ENCODE measurements at regions not wholly inside any gene's neighbourhood (a gene's known extent, or its start where the extent isn't known, plus 50 kb on each side); places are given as distances from the start of the nearest gene placed in this dataset.

DNA sequence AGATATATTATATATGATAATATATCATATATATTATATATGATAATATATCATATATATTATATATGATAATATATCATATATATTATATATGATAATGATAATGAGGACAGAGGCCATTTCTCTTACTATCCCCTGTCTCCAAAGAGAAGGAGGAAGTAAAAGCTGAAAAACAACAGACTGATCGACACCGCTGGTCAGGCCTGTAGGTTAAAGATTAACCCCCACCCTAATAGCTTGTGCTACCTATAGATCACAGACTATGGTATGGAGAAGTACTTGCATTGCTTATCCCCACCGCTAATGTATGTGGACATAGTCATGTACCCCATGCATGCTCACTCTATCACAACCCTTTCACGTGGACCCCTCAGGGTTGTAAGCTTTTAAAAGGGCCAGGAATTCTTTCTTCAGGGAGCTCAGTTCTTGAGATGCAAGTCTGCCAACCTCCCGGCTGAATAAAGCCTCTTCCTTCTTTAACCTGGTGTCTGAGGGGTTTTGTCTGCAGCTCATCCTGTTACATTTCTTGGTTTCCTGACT is 786.1 kb upstream of the TMEM132C start:
- H3F3A ChIP-seq (ENCODE audit: insufficient read depth) = no peaks in the 10 kb centered on the region
- 86 to 90% methylated on average over 5 of the region's 5 CpGs for WGBS, 2 experiments (ENCODE audit: low coverage in 1 of 2, low lambda C conversion rate in 2 of 2, missing lambda C conversion rate in 2 of 2)
- H3K4me1 ChIP-seq (ENCODE audit: insufficient read depth) = peaks cover 12% of the 10 kb centered on the region; the same call in 1 of the 2 replicates
- DNase-seq = no peak
- no peak overlapping the region for H2AFZ ChIP-seq
- H3K27ac ChIP-seq = no peak overlapping the region
- H3K4me2 ChIP-seq (ENCODE audit: unreplicated experiment) = no peak overlapping the region
- in situ Hi-C loops (cut with MboI) = loop anchor here (10.0 to 25.0 kb wide), 2 partner anchors 204 to 581 kb away; no protein-coding TSS in a partner anchor
- no peaks in the 10 kb centered on the region for H3K27me3 ChIP-seq (replicated peaks; ENCODE audit: insufficient read depth)
- H3K9ac ChIP-seq = no peak overlapping the region
- H4K20me1 ChIP-seq (ENCODE audit: insufficient read depth) = no peaks in the 10 kb centered on the region
- H3K36me3 ChIP-seq (ENCODE audit: low read depth) = no peaks in the 10 kb centered on the region
- TF ChIP-seq EZH2 (IDR thresholded peaks at IDR 0.05; ENCODE audit: insufficient read depth, poor library complexity, severe bottlenecking) = no peak
- no peak for TF ChIP-seq EZH2phosphoT487 (IDR thresholded peaks at IDR 0.05; ENCODE audit: insufficient read depth, low read depth)
- no peaks in the 10 kb centered on the region for H3K9me3 ChIP-seq (ENCODE audit: low read depth)
- no peaks in the 10 kb centered on the region for H3K79me2 ChIP-seq (ENCODE audit: insufficient read depth)
- H3K9me2 ChIP-seq (ENCODE audit: insufficient read depth) = no peaks in the 10 kb centered on the region
- no peak overlapping the region for H3K4me3 ChIP-seq

GRCh38 chr12:127482950-127483349 is 784.0 kb upstream of the TMEM132C start:
- Histone ChIP-seq H2AFZ (no peak overlapping the region), H3K36me3 (ENCODE audit: low read depth) (no peaks in the 10 kb centered on the region), H3K9me2 (ENCODE audit: insufficient read depth) (no peaks in the 10 kb centered on the region), H3K27me3 (replicated peaks; ENCODE audit: insufficient read depth) (no peaks in the 10 kb centered on the region), H3K9me3 (ENCODE audit: low read depth) (no peaks in the 10 kb centered on the region), H3K9ac (no peak overlapping the region), H3K79me2 (ENCODE audit: insufficient read depth) (no peaks in the 10 kb centered on the region), H4K20me1 (ENCODE audit: insufficient read depth) (no peaks in the 10 kb centered on the region), H3K4me3 (no peak overlapping the region), H3K27ac (no peak overlapping the region), H3K4me2 (ENCODE audit: unreplicated experiment) (no peak overlapping the region), H3F3A (ENCODE audit: insufficient read depth) (no peaks in the 10 kb centered on the region), H3K4me1 (ENCODE audit: insufficient read depth) (peaks cover 16% of the 10 kb centered on the region; the same call in 1 of the 2 replicates)
- WGBS, 2 experiments (ENCODE audit: low coverage in 1 of 2, low lambda C conversion rate in 2 of 2, missing lambda C conversion rate in 2 of 2) = 92 to 94% methylated on average over 11 of the region's 11 CpGs
- no peak for DNase-seq
- TF ChIP-seq EZH2 (IDR thresholded peaks at IDR 0.05; ENCODE audit: insufficient read depth, poor library complexity, severe bottlenecking) = no peak
- no peak for TF ChIP-seq EZH2phosphoT487 (IDR thresholded peaks at IDR 0.05; ENCODE audit: insufficient read depth, low read depth)
- in situ Hi-C loops (cut with MboI) = loop anchor here (10.0 to 25.0 kb wide), 2 partner anchors 202 to 579 kb away; no protein-coding TSS in a partner anchor

- peak; percentile 96 for DNase-seq
- Histone ChIP-seq H3K27ac (no peak overlapping the region), H2AFZ (no peak overlapping the region), H3K4me1 (ENCODE audit: insufficient read depth) (peaks cover 6% of the 10 kb centered on the region; the same call in 1 of the 2 replicates), H3K79me2 (ENCODE audit: insufficient read depth) (no peaks in the 10 kb centered on the region), H3K4me2 (ENCODE audit: unreplicated experiment) (no peak overlapping the region), H3K9me3 (ENCODE audit: low read depth) (no peaks in the 10 kb centered on the region), H3K27me3 (replicated peaks; ENCODE audit: insufficient read depth) (no peaks in the 10 kb centered on the region), H3K9me2 (ENCODE audit: insufficient read depth) (no peaks in the 10 kb centered on the region), H4K20me1 (ENCODE audit: insufficient read depth) (no peaks in the 10 kb centered on the region), H3K36me3 (ENCODE audit: low read depth) (no peaks in the 10 kb centered on the region), H3K4me3 (no peak overlapping the region), H3K9ac (no peak overlapping the region), H3F3A (ENCODE audit: insufficient read depth) (no peaks in the 10 kb centered on the region)
- in situ Hi-C loops (cut with MboI) = loop anchor here (10.0 to 25.0 kb wide), 2 partner anchors 199 to 577 kb away; no protein-coding TSS in a partner anchor
- TF ChIP-seq EZH2phosphoT487 (IDR thresholded peaks at IDR 0.05; ENCODE audit: insufficient read depth, low read depth) = no peak
- no peak for TF ChIP-seq EZH2 (IDR thresholded peaks at IDR 0.05; ENCODE audit: insufficient read depth, poor library complexity, severe bottlenecking)
- WGBS, 2 experiments (ENCODE audit: low coverage in 1 of 2, low lambda C conversion rate in 2 of 2, missing lambda C conversion rate in 2 of 2) = 20 to 23% methylated on average over 4 of the region's 4 CpGs
These were observed 781.4 kb upstream of the TMEM132C start for GRCh38 chr12:127485528-127485927.

GRCh38 chr12:127487031-127487430 is 779.9 kb upstream of the TMEM132C start:
- Histone ChIP-seq H3K4me3 (no peak overlapping the region), H3K9me3 (ENCODE audit: low read depth) (no peaks in the 10 kb centered on the region), H3F3A (ENCODE audit: insufficient read depth) (no peaks in the 10 kb centered on the region), H3K9me2 (ENCODE audit: insufficient read depth) (no peaks in the 10 kb centered on the region), H3K4me1 (ENCODE audit: insufficient read depth) (peaks cover 6% of the 10 kb centered on the region; the same call in 1 of the 2 replicates), H3K79me2 (ENCODE audit: insufficient read depth) (no peaks in the 10 kb centered on the region), H3K27me3 (replicated peaks; ENCODE audit: insufficient read depth) (no peaks in the 10 kb centered on the region), H2AFZ (no peak overlapping the region), H3K27ac (no peak overlapping the region), H3K36me3 (ENCODE audit: low read depth) (no peaks in the 10 kb centered on the region), H3K4me2 (ENCODE audit: unreplicated experiment) (no peak overlapping the region), H3K9ac (no peak overlapping the region), H4K20me1 (ENCODE audit: insufficient read depth) (no peaks in the 10 kb centered on the region)
- WGBS, 2 experiments (ENCODE audit: low coverage in 1 of 2, low lambda C conversion rate in 2 of 2, missing lambda C conversion rate in 2 of 2) = 92 to 100% methylated on average over 1 of the region's 1 CpG
- in situ Hi-C loops (cut with MboI) = loop anchor here (10.0 to 25.0 kb wide), 2 partner anchors 198 to 575 kb away; no protein-coding TSS in a partner anchor
- TF ChIP-seq EZH2 (IDR thresholded peaks at IDR 0.05; ENCODE audit: insufficient read depth, poor library complexity, severe bottlenecking) = no peak
- TF ChIP-seq EZH2phosphoT487 (IDR thresholded peaks at IDR 0.05; ENCODE audit: insufficient read depth, low read depth) = no peak
- no peak for DNase-seq

Data from GM23248 (cell line).